ENCODE measurements at regions not wholly inside any gene's neighbourhood (a gene's known extent, or its start where the extent isn't known, plus 50 kb on each side); places are given as distances from the start of the nearest gene placed in this dataset.
"Not testable (repeated sequence)": the region's sequence is repeated elsewhere in the genome, so short reads cannot be mapped to it uniquely, and the experiment has no call there.

- not testable (repeated sequence) for TF ChIP-seq CTCF (tag by site-specific recombination; IDR thresholded peaks at IDR 0.05); ZNF311 (tag by site-specific recombination; IDR thresholded peaks at IDR 0.05; ENCODE audit: borderline replicate concordance); TCF7L2 (IDR thresholded peaks at IDR 0.05; ENCODE audit: borderline replicate concordance, low read depth, low read length); ZNF114 (tag by site-specific recombination; IDR thresholded peaks at IDR 0.05); YY1 (tag by site-specific recombination; IDR thresholded peaks at IDR 0.05); ZNF133 (tag by site-specific recombination; IDR thresholded peaks at IDR 0.05); GLI4 (tag by site-specific recombination; IDR thresholded peaks at IDR 0.05); ZNF704 (tag by site-specific recombination; IDR thresholded peaks at IDR 0.05); REST (tag by site-specific recombination; IDR thresholded peaks at IDR 0.05); ZNF274 (IDR thresholded peaks at IDR 0.05; ENCODE audit: low read length); ZNF274 (tag by site-specific recombination; IDR thresholded peaks at IDR 0.05; ENCODE audit: borderline replicate concordance)
Measured at GRCh38 chr7:76963061-76963460, 69.1 kb downstream of the SPDYE17 start.
